ENCODE measurements at regions not wholly inside any gene's neighbourhood (a gene's known extent, or its start where the extent isn't known, plus 50 kb on each side); places are given as distances from the start of the nearest gene placed in this dataset.
"Not testable (repeated sequence)": the region's sequence is repeated elsewhere in the genome, so short reads cannot be mapped to it uniquely, and the experiment has no call there.

- not testable (repeated sequence) for TF ChIP-seq POLR2AphosphoS5 (IDR thresholded peaks at IDR 0.05; ENCODE audit: low read depth, low read length); CTCF (IDR thresholded peaks at IDR 0.05); SIN3A (IDR thresholded peaks at IDR 0.05; ENCODE audit: borderline replicate concordance, insufficient read depth, low read depth, low read length); REST (IDR thresholded peaks at IDR 0.05; ENCODE audit: insufficient read depth in 1 of 2, low read depth in 2 of 2, low read length in 1 of 2)
These were observed 89.9 kb upstream of the NOTCH2NLA start for GRCh38 chr1:146318715-146319114.
